SKM-1 (cell line): ENCODE measurements at regions not wholly inside any gene's neighbourhood (a gene's known extent, or its start where the extent isn't known, plus 50 kb on each side); places are given as distances from the start of the nearest gene placed in this dataset.
"Not testable (repeated sequence)": the region's sequence is repeated elsewhere in the genome, so short reads cannot be mapped to it uniquely, and the experiment has no call there.

Experiments
- DNase-seq: peaks from one replicate; lab custom pipeline; 2025; ENCODE audit not compliant: unreplicated experiment; lab: John Stamatoyannopoulos, UW

GRCh38 chr7:25727446-25727845 lies 424.6 kb upstream of the NFE2L3 start:
- no peak for DNase-seq

GRCh38 chr7:25727876-25728275 lies 424.1 kb upstream of the NFE2L3 start:
- DNase-seq, result no peak

GRCh38 chr7:25731068-25731845 lies 420.7 kb upstream of the NFE2L3 start:
- no peak for DNase-seq

GRCh38 chr7:25731846-25732245 lies 420.2 kb upstream of the NFE2L3 start:
- DNase-seq, result no peak

GRCh38 chr7:25732766-25733217 lies 419.2 kb upstream of the NFE2L3 start:
- no peak for DNase-seq

GRCh38 chr7:25735674-25736242 lies 416.2 kb upstream of the NFE2L3 start:
- DNase-seq, result no peak

GRCh38 chr7:25738528-25738927 lies 413.5 kb upstream of the NFE2L3 start:
- no peak for DNase-seq

- no peak for DNase-seq
Measured at GRCh38 chr7:25739143-25739542, 412.9 kb upstream of the NFE2L3 start.

- no peak for DNase-seq
Measured at GRCh38 chr7:25742316-25742715, 409.7 kb upstream of the NFE2L3 start.

- not testable (repeated sequence) for DNase-seq
Measured at GRCh38 chr7:25743670-25744451, 408.1 kb upstream of the NFE2L3 start.

GRCh38 chr7:25750744-25751508 lies 401.1 kb upstream of the NFE2L3 start:
- DNase-seq, result no peak

- no peak for DNase-seq
Measured at GRCh38 chr7:25752154-25752553, 399.8 kb upstream of the NFE2L3 start.

- DNase-seq, result no peak
Measured at GRCh38 chr7:25752967-25753791, 398.8 kb upstream of the NFE2L3 start.

GRCh38 chr7:25753837-25754236 lies 398.2 kb upstream of the NFE2L3 start:
- DNase-seq, result no peak

- no peak for DNase-seq
Measured at GRCh38 chr7:25754333-25754732, 397.7 kb upstream of the NFE2L3 start.

- no peak for DNase-seq
Measured at GRCh38 chr7:25754751-25755150, 397.2 kb upstream of the NFE2L3 start.

- DNase-seq, result no peak
Measured at GRCh38 chr7:25756601-25757000, 395.4 kb upstream of the NFE2L3 start.

GRCh38 chr7:25758559-25758958 lies 393.4 kb upstream of the NFE2L3 start:
- no peak for DNase-seq

GRCh38 chr7:25759286-25759685 lies 392.7 kb upstream of the NFE2L3 start:
- no peak for DNase-seq

- DNase-seq, result no peak
Measured at GRCh38 chr7:25759748-25760147, 392.2 kb upstream of the NFE2L3 start.
